ENCODE measurements at regions not wholly inside any gene's neighbourhood (a gene's known extent, or its start where the extent isn't known, plus 50 kb on each side); places are given as distances from the start of the nearest gene placed in this dataset.

DNA sequence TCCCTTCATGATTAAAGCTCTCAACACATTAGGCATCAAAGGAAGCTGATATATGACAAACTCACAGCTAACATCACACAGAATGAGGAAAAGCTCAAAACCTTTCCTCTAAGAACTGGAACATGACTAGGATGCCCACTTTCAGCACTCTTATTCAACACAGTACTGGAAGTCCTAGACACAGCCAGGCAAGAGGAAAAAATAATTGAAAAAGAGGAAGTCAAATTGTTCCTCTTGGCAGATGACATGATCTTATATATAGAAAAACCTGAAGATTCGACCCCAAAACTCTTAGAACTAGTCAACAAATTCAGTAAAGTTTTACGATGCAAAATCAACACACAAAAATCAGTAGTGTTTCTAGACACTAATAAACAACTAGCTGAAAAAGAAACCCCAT, 144.3 kb upstream of the NREP start:
- no peaks in the 10 kb centered on the region for H3K27me3 Mint-ChIP-seq
- no peak overlapping the region for H3K4me3 Mint-ChIP-seq
- peaks cover 11% of the 10 kb centered on the region for H3K9me3 Mint-ChIP-seq
- Histone ChIP-seq H3K36me3 (ENCODE audit: insufficient read depth, low read length) (no peaks in the 10 kb centered on the region), H3K27me3 (ENCODE audit: control insufficient read depth in 1 of 2, insufficient read depth in 2 of 2, low read length in 2 of 2) (no peaks in the 10 kb centered on the region), H3K4me3 (ENCODE audit: low read length) (no peak overlapping the region), H3K27ac (ENCODE audit: low read depth in 1 of 2, low read length in 2 of 2) (no peak overlapping the region), H3K9me3 (ENCODE audit: control insufficient read depth in 1 of 2, insufficient read depth in 1 of 2, low read length in 2 of 2) (peaks cover 0 to 10% of the 10 kb centered on the region in 2 experiments), H3K4me1 (ENCODE audit: insufficient read depth, low read length) (no peaks in the 10 kb centered on the region)
- POLR2A ChIA-PET, result no interaction called here
- H3K4me1 Mint-ChIP-seq (ENCODE audit: low read depth), result no peaks in the 10 kb centered on the region
- ATAC-seq (ENCODE audit: poor library complexity) (no peak), DNase-seq (no peak)
- TF ChIP-seq CTCF (IDR thresholded peaks at IDR 0.05), result no peak
- CTCF ChIA-PET, result no interaction called here
- H3K36me3 Mint-ChIP-seq (ENCODE audit: low read depth), result no peaks in the 10 kb centered on the region
- H3K27ac Mint-ChIP-seq, result no peak overlapping the region
- intact Hi-C loops (cut with DNase I, micrococcal nuclease), result no loop called here

DNA sequence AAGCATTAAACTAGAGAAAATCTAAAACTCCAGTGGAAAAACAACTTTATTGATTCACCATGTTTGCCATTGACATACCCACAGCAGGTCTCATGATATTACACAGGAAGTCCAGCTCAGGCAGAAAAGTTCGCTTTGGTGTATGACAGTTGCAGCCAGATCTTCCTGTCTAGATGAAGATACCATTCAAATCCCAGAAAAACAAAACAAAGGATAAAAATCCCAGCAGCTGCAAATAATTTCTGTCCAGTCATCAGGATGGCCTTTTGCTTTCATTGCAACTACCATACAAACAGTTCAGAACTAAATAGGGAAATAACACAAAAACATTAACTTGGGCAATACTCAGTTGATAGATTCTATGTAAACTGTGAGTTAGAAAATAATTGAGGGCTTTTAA, 136.0 kb upstream of the NREP start:
- Mint-ChIP-seq H3K9me3 (peaks cover under 1% of the 10 kb centered on the region), H3K27me3 (no peaks in the 10 kb centered on the region), H3K4me1 (ENCODE audit: low read depth) (no peaks in the 10 kb centered on the region), H3K27ac (no peak overlapping the region), H3K36me3 (ENCODE audit: low read depth) (no peaks in the 10 kb centered on the region), H3K4me3 (no peak overlapping the region)
- Histone ChIP-seq H3K27ac (ENCODE audit: low read depth in 1 of 2, low read length in 2 of 2) (no peak overlapping the region), H3K4me3 (ENCODE audit: low read length) (no peak overlapping the region), H3K4me1 (ENCODE audit: insufficient read depth, low read length) (no peaks in the 10 kb centered on the region), H3K9me3 (ENCODE audit: control insufficient read depth in 1 of 2, insufficient read depth in 1 of 2, low read length in 2 of 2) (peaks cover 0 to 6% of the 10 kb centered on the region in 2 experiments), H3K36me3 (ENCODE audit: insufficient read depth, low read length) (no peaks in the 10 kb centered on the region), H3K27me3 (ENCODE audit: control insufficient read depth in 1 of 2, insufficient read depth in 2 of 2, low read length in 2 of 2) (no peaks in the 10 kb centered on the region)
- CTCF ChIA-PET, result no interaction called here
- intact Hi-C loops (cut with DNase I, micrococcal nuclease), result no loop called here
- POLR2A ChIA-PET, result no interaction called here
- TF ChIP-seq CTCF (IDR thresholded peaks at IDR 0.05), result no peak
- ATAC-seq (ENCODE audit: poor library complexity), result no peak
- no peak for DNase-seq

- Mint-ChIP-seq H3K4me1 (ENCODE audit: low read depth) (no peaks in the 10 kb centered on the region), H3K27me3 (no peaks in the 10 kb centered on the region), H3K36me3 (ENCODE audit: low read depth) (no peaks in the 10 kb centered on the region), H3K4me3 (no peak overlapping the region), H3K9me3 (peaks cover 3% of the 10 kb centered on the region), H3K27ac (no peak overlapping the region)
- ChIA-PET POLR2A (no interaction called here), CTCF (no interaction called here)
- Histone ChIP-seq H3K36me3 (ENCODE audit: insufficient read depth, low read length) (no peaks in the 10 kb centered on the region), H3K9me3 (ENCODE audit: control insufficient read depth in 1 of 2, insufficient read depth in 1 of 2, low read length in 2 of 2) (peaks cover 0 to 6% of the 10 kb centered on the region in 2 experiments), H3K4me1 (ENCODE audit: insufficient read depth, low read length) (no peaks in the 10 kb centered on the region), H3K27ac (ENCODE audit: low read depth in 1 of 2, low read length in 2 of 2) (no peak overlapping the region), H3K4me3 (ENCODE audit: low read length) (no peak overlapping the region), H3K27me3 (ENCODE audit: control insufficient read depth in 1 of 2, insufficient read depth in 2 of 2, low read length in 2 of 2) (no peaks in the 10 kb centered on the region)
- ATAC-seq (ENCODE audit: poor library complexity) (no peak), DNase-seq (no peak)
- TF ChIP-seq CTCF (IDR thresholded peaks at IDR 0.05), result no peak
- intact Hi-C loops (cut with DNase I, micrococcal nuclease), result no loop called here
These were observed 130.7 kb upstream of the NREP start for GRCh38 chr5:111887706-111888105.

Data from CD4-positive, alpha-beta T cell (primary cell).